MM.1S (cell line): ENCODE measurements at regions not wholly inside any gene's neighbourhood (a gene's known extent, or its start where the extent isn't known, plus 50 kb on each side); places are given as distances from the start of the nearest gene placed in this dataset.

Experiments
- DNase-seq: peaks from one replicate; pipeline ENCODE4 v3.0.0-alpha.2; 2015
- H2AFZ ChIP-seq: fragments of 300-600 bp; sonication (generic); 2 replicates; pipeline ENCODE4 v1.6.0; 2016; ENCODE audit warnings: antibody characterized with exemption, low read length
- H3F3A ChIP-seq: fragments of 300-600 bp; sonication (generic); 2 replicates; pipeline ENCODE4 v1.6.1; 2016; ENCODE audit warnings: mild to moderate bottlenecking, antibody characterized with exemption, low read length, moderate library complexity, mixed read lengths; ENCODE audit not compliant: insufficient read depth
- H3K27ac ChIP-seq: fragments of 300-600 bp; sonication (generic); 2 replicates; pipeline ENCODE4 v1.5.1; 2016; ENCODE audit warnings: mild to moderate bottlenecking, low read length
- H3K27me3 ChIP-seq: fragments of 300-600 bp; sonication (generic); replicated peaks from 2 replicates; pipeline ENCODE4 v1.6.0; 2016; ENCODE audit warnings: low read length; ENCODE audit not compliant: insufficient read depth
- H3K36me3 ChIP-seq: fragments of 300-600 bp; sonication (generic); replicated peaks from 2 replicates; pipeline ENCODE4 v1.6.1; 2016; ENCODE audit warnings: mild to moderate bottlenecking, low read length, mixed read lengths; ENCODE audit not compliant: insufficient read depth
- H3K4me1 ChIP-seq: fragments of 300-600 bp; sonication (generic); 2 replicates; pipeline ENCODE4 v1.6.1; 2016; ENCODE audit warnings: low read length, mixed read lengths
- H3K4me2 ChIP-seq: fragments of 300-600 bp; sonication (generic); 2 replicates; pipeline ENCODE4 v1.6.0; 2016; ENCODE audit warnings: low read depth, low read length
- H3K4me3 ChIP-seq: fragments of 300-600 bp; sonication (generic); 2 replicates; pipeline ENCODE4 v1.5.1; 2016; ENCODE audit warnings: low read length, mixed read lengths
- H3K79me2 ChIP-seq: fragments of 300-600 bp; sonication (generic); 2 replicates; pipeline ENCODE4 v1.6.1; 2016; ENCODE audit warnings: mixed run types, low read length, mixed read lengths
- H3K9ac ChIP-seq: fragments of 300-600 bp; sonication (generic); 2 replicates; pipeline ENCODE4 v1.6.1; 2016; ENCODE audit warnings: low read length, mixed read lengths
- H3K9me2 ChIP-seq: fragments of 300-600 bp; sonication (generic); replicated peaks from 2 replicates; pipeline ENCODE4 v1.6.1; 2016; ENCODE audit warnings: mild to moderate bottlenecking, low read length, mixed read lengths; ENCODE audit not compliant: insufficient read depth
- H3K9me3 ChIP-seq: fragments of 300-600 bp; sonication (generic); replicated peaks from 2 replicates; pipeline ENCODE4 v1.6.1; 2016; ENCODE audit warnings: mild to moderate bottlenecking, low read length, mixed read lengths; ENCODE audit not compliant: insufficient read depth
- H4K20me1 ChIP-seq: fragments of 300-600 bp; sonication (generic); 2 replicates; pipeline ENCODE4 v1.6.1; 2016; ENCODE audit warnings: mild to moderate bottlenecking, low read length, moderate library complexity, mixed read lengths; ENCODE audit not compliant: insufficient read depth
- EZH2 ChIP-seq: fragments of 300-600 bp; sonication (generic); optimal IDR thresholded peaks from 2 replicates; pipeline ENCODE3; 2017; ENCODE audit warnings: low read depth, mild to moderate bottlenecking, antibody characterized with exemption, low read length, mixed read lengths
- EZH2phosphoT487 ChIP-seq: fragments of 300-600 bp; sonication (generic); IDR thresholded peaks from 2 replicates; pipeline ENCODE4 v1.6.1; 2018; ENCODE audit warnings: antibody characterized with exemption, low read length
- TF ChIP-seq, protein P1 (sequence below): fragments of 300-600 bp; sonication (generic); IDR thresholded peaks from 2 replicates; pipeline ENCODE4 v1.5.1; 2016; ENCODE audit warnings: antibody characterized with exemption, low read length, mixed read lengths

DNA sequence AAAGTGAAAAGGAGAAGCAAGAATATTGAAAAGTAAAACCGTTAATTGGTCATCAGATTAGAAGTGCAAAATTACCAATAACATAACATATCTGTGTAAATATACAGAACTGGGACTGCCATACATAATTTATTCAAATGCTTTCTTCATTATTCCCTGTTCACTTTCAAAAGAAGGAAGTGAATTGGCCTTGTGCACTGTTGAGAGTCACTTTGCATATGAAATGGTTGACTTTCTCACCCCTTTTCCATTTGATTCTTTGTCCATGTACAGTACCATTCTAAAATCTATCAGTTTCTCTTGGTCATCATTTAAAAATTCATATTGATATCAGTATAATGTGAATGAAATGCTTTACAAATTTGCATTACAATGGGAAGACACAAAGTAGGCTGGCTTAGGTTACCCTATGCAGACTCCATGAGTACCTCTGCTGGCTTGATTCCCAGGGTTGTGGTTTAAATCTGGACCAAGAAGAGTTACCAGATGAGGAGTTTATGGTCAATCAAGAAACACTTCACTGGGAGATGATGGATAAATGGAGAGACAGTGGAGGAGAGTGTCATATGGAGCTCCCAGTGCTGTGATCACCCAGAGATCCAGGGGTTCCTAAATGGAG is 210.9 kb upstream of the TOPAZ1 start:
- no peaks in the 10 kb centered on the region for H3F3A ChIP-seq
- H3K4me3 ChIP-seq, result no peak overlapping the region
- no peaks in the 10 kb centered on the region for H3K36me3 ChIP-seq
- H3K9me2 ChIP-seq, result no peaks in the 10 kb centered on the region
- no peak overlapping the region for H3K27ac ChIP-seq
- no peaks in the 10 kb centered on the region for H3K27me3 ChIP-seq
- no peak overlapping the region for H3K4me2 ChIP-seq
- H3K4me1 ChIP-seq, result no peaks in the 10 kb centered on the region
- H4K20me1 ChIP-seq, result no peaks in the 10 kb centered on the region
- H3K9ac ChIP-seq, result no peak overlapping the region
- H2AFZ ChIP-seq, result no peak overlapping the region
- no peaks in the 10 kb centered on the region for H3K9me3 ChIP-seq
- DNase-seq, result no peak
- H3K79me2 ChIP-seq, result no peaks in the 10 kb centered on the region
- TF ChIP-seq, protein P1, sequence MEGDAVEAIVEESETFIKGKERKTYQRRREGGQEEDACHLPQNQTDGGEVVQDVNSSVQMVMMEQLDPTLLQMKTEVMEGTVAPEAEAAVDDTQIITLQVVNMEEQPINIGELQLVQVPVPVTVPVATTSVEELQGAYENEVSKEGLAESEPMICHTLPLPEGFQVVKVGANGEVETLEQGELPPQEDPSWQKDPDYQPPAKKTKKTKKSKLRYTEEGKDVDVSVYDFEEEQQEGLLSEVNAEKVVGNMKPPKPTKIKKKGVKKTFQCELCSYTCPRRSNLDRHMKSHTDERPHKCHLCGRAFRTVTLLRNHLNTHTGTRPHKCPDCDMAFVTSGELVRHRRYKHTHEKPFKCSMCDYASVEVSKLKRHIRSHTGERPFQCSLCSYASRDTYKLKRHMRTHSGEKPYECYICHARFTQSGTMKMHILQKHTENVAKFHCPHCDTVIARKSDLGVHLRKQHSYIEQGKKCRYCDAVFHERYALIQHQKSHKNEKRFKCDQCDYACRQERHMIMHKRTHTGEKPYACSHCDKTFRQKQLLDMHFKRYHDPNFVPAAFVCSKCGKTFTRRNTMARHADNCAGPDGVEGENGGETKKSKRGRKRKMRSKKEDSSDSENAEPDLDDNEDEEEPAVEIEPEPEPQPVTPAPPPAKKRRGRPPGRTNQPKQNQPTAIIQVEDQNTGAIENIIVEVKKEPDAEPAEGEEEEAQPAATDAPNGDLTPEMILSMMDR, result no peak
- TF ChIP-seq EZH2 (no peak), EZH2phosphoT487 (no peak)

DNA sequence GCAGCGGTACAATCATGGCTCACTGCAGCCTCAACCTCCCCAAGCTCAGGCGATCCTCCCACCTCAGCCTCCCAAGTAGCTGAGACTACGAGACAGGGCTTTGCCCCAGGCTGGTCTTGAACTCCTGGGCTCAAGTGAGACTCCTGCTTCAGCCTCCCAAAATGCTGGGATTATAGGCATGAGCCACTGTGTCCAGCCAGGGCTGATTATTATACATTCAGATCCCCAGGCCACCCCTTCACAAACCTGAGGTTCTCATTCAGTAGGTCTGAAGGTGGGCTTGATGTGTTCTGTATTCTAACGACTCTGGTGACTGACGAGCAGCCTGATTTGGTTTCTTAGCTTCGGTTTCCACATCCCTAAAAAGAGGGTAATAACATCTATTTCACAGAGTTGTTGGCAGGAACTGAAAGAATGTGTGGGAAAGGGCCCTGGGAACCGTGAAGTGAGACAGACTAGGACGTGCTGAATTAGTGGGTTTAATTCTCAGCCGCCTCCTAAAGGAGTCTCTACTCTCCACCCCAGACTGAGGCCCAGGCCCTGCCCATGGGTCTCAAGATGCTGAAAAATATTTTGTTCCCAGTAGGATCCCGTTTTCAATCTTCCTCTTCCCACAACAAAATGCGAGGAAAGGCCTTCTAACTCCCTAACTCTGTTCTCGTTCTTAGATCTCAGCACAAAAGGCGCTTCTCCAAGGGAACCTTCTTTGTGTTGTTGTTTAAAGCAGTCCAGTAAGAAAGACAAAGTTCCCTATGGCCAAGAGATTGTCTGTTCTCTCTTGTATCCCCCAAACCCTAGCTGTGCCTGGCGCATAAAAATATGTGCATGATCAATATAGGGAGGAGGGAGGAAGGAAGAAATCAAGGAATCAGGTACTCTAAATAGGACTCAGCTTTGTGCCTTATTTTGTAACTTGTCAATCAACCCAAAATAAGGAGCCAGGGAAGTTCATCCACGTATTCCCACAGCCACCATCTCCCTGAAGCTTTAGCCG is 210.0 kb upstream of the TOPAZ1 start:
- DNase-seq, result no peak
- H3K9ac ChIP-seq, result no peak overlapping the region
- no peaks in the 10 kb centered on the region for H3K9me3 ChIP-seq
- no peak overlapping the region for H3K27ac ChIP-seq
- H3K4me2 ChIP-seq, result no peak overlapping the region
- H3K4me1 ChIP-seq, result no peaks in the 10 kb centered on the region
- no peak overlapping the region for H3K4me3 ChIP-seq
- no peaks in the 10 kb centered on the region for H3K27me3 ChIP-seq
- no peaks in the 10 kb centered on the region for H3F3A ChIP-seq
- no peaks in the 10 kb centered on the region for H4K20me1 ChIP-seq
- H3K9me2 ChIP-seq, result no peaks in the 10 kb centered on the region
- TF ChIP-seq EZH2, result no peak
- TF ChIP-seq EZH2phosphoT487, result no peak
- TF ChIP-seq, protein P1, result no peak
- H3K79me2 ChIP-seq, result no peaks in the 10 kb centered on the region
- no peaks in the 10 kb centered on the region for H3K36me3 ChIP-seq
- H2AFZ ChIP-seq, result no peak overlapping the region

DNA sequence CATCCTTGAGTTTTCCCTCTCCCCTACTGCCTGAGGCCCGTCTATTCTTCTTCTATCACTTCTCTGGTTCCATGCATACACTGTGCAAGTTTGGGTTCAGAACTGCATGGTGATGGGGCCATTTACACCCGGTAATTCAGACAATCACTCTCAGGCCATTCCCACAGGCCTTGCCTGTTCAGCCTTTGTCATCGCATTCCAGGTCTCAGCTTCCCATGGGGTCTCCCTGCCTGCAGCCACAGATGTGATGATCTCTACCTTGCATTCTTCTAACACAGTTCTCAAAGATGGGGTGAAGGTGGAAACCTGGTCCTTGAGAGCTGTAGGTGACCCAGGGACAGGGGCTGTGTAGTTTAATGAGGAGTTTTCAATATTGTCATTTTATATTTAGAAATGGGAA is 209.2 kb upstream of the TOPAZ1 start:
- Histone ChIP-seq H3K79me2 (no peaks in the 10 kb centered on the region), H3K27me3 (no peaks in the 10 kb centered on the region)

More for the DNA sequence above, 209.2 kb upstream of the TOPAZ1 start:
- Histone ChIP-seq H3K9me2 (no peaks in the 10 kb centered on the region), H3F3A (no peaks in the 10 kb centered on the region), H3K27ac (no peak overlapping the region), H3K4me2 (no peak overlapping the region), H2AFZ (no peak overlapping the region), H3K9me3 (no peaks in the 10 kb centered on the region), H4K20me1 (no peaks in the 10 kb centered on the region), H3K4me3 (no peak overlapping the region), H3K4me1 (no peaks in the 10 kb centered on the region), H3K36me3 (no peaks in the 10 kb centered on the region), H3K9ac (no peak overlapping the region)
- DNase-seq, result no peak
- TF ChIP-seq, protein P1, result no peak
- TF ChIP-seq EZH2phosphoT487 (no peak), EZH2 (no peak)
